Suprapubic skin (tissue), 4 donors: ENCODE measurements at regions not wholly inside any gene's neighbourhood (a gene's known extent, or its start where the extent isn't known, plus 50 kb on each side); places are given as distances from the start of the nearest gene placed in this dataset.

ENCODE experiments used
- DNase-seq, 2 donors: peaks; one replicate each; pipeline ENCODE4 v3.0.0-alpha.2; 2019; ENCODE audit warnings: low spot score in 2 of 2
- H3K27ac ChIP-seq: fragments of 200-600 bp; sonication (generic); one replicate; pipeline ENCODE4 v1.5.1; 2019
- H3K27me3 ChIP-seq: fragments of 200-600 bp; sonication (generic); one replicate; pipeline ENCODE4 v1.5.1; 2019
- H3K36me3 ChIP-seq: fragments of 200-600 bp; sonication (generic); one replicate; pipeline ENCODE4 v1.5.1; 2019
- H3K4me1 ChIP-seq: fragments of 200-600 bp; sonication (generic); one replicate; pipeline ENCODE4 v1.5.1; 2019
- H3K4me3 ChIP-seq: fragments of 200-600 bp; sonication (generic); one replicate; pipeline ENCODE4 v1.5.1; 2019; ENCODE audit warnings: mild to moderate bottlenecking
- H3K9me3 ChIP-seq: fragments of 200-600 bp; sonication (generic); one replicate; pipeline ENCODE4 v1.5.1; 2019
- EP300 ChIP-seq: sonication (generic); formaldehyde crosslinking; IDR thresholded peaks from one replicate; pipeline ENCODE4 v1.6.1; 2017; ENCODE audit warnings: antibody characterized with exemption
- POLR2A ChIP-seq, 2 donors: fragments of 450-650 bp; IDR thresholded peaks; one replicate each; pipeline ENCODE4 v1.6.1; 2017; ENCODE audit warnings: antibody characterized with exemption in 2 of 2, mild to moderate bottlenecking in 2 of 2, moderate library complexity in 2 of 2
- POLR2AphosphoS5 ChIP-seq, 3 donors: sonication (generic); formaldehyde crosslinking; IDR thresholded peaks; one replicate each; pipeline ENCODE4 v1.6.1; 2017; ENCODE audit warnings: antibody characterized with exemption in 3 of 3
- WGBS: methylation state at CpG from one replicate; pipeline ENCODE4 v1.1.5; 2018; 5-methylcytosine and 5-hydroxymethylcytosine counted together
- TF ChIP-seq, protein P1 (sequence below), 2 donors: fragments of 200-600 bp in 1 of 2; fragments of 450-650 bp in 1 of 2; sonication (generic) in 1 of 2; IDR thresholded peaks; one replicate each; pipeline ENCODE4 v1.5.1; 2016 to 2019; ENCODE audit warnings: antibody characterized with exemption in 2 of 2, mild to moderate bottlenecking in 1 of 2, moderate library complexity in 1 of 2

DNA sequence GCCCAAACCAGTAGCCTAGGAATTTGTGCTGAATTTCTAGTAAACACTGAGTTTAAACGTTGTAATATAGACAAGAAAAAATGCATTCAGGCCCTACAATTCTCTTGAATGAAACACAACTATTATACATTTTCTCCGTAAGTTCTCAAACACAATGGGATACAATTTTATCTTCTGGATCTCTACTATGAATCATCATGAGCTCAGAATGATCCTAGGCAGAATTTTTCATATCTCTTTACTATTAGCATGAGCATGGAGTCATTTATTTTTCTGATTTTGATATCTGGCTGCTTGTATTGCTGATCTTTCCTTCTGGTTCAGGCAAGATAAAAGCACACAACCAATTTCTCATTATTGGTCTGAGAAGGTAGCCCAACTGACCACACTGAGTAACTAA is 1123.4 kb upstream of the RAG2 start:
- H3K4me1 ChIP-seq, result no peaks in the 10 kb centered on the region
- DNase-seq, result no peak
- no peak overlapping the region for H3K27ac ChIP-seq
- no peaks in the 10 kb centered on the region for H3K27me3 ChIP-seq
- H3K36me3 ChIP-seq, result no peaks in the 10 kb centered on the region
- WGBS, result 71% methylated on average over 2 of the region's 2 CpGs
- no peak overlapping the region for H3K4me3 ChIP-seq
- no peaks in the 10 kb centered on the region for H3K9me3 ChIP-seq
- TF ChIP-seq POLR2A (IDR thresholded peaks at IDR 0.05) (no peak), EP300 (no peak), POLR2AphosphoS5 (IDR thresholded peaks at IDR 0.05) (no peak)
- TF ChIP-seq, protein P1, sequence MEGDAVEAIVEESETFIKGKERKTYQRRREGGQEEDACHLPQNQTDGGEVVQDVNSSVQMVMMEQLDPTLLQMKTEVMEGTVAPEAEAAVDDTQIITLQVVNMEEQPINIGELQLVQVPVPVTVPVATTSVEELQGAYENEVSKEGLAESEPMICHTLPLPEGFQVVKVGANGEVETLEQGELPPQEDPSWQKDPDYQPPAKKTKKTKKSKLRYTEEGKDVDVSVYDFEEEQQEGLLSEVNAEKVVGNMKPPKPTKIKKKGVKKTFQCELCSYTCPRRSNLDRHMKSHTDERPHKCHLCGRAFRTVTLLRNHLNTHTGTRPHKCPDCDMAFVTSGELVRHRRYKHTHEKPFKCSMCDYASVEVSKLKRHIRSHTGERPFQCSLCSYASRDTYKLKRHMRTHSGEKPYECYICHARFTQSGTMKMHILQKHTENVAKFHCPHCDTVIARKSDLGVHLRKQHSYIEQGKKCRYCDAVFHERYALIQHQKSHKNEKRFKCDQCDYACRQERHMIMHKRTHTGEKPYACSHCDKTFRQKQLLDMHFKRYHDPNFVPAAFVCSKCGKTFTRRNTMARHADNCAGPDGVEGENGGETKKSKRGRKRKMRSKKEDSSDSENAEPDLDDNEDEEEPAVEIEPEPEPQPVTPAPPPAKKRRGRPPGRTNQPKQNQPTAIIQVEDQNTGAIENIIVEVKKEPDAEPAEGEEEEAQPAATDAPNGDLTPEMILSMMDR (IDR thresholded peaks at IDR 0.05), result no peak

DNA sequence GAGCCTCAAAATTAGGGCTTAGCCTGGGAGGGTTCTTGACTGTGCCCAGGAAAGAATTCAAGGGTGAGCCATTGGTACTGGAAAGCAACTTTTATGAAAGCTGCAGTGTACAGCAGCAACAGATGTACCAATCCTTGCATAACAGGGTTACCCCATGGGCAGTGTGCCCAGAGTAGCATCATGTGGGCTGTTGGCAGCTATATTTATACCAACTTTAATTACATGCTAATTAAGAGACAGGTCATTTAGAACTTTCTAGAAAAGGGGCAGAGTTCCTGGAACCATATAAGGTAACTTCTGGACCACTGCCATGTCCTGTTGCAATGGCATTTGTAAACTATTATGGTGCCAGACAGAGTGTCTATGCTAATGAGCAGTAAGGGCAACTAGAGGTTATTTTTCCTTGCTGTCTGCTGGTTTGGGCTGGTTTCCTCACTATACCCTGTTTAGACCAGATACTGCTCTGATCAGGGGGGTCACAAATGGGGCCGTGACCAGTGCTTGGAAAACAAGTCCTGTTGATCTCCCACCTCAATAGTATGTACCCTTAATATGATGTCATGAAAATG is 1120.5 kb upstream of the RAG2 start:
- H3K27ac ChIP-seq, result no peak overlapping the region
- H3K36me3 ChIP-seq, result no peaks in the 10 kb centered on the region
- H3K4me3 ChIP-seq, result no peak overlapping the region
- no peak for DNase-seq
- no peaks in the 10 kb centered on the region for H3K9me3 ChIP-seq
- no peaks in the 10 kb centered on the region for H3K4me1 ChIP-seq
- no peaks in the 10 kb centered on the region for H3K27me3 ChIP-seq
- TF ChIP-seq POLR2AphosphoS5 (IDR thresholded peaks at IDR 0.05), result no peak
- no peak for TF ChIP-seq EP300
- no peak for TF ChIP-seq POLR2A (IDR thresholded peaks at IDR 0.05)
- TF ChIP-seq, protein P1 (IDR thresholded peaks at IDR 0.05), result no peak
- WGBS, result 71% methylated on average over 1 of the region's 1 CpG

DNA sequence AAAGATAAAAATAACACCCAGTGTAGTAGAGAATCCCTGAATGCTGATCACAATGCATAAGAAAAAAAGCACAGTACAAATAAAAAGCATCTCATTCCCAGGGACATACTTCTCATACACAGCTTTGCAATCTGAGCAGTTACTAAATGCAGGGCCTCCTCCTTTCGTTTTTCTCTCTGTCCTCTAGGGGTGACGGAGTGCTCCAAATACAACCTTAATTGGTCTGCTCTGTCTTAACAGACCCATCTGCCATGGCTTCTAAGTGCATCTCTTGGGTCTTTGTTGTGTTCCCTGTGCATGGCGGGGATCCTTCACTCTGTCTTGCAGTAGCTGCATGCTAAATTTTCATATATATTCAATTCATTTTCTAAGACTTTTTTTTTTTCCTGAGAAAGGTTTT is 1114.2 kb upstream of the RAG2 start:
- H3K4me1 ChIP-seq, result no peaks in the 10 kb centered on the region
- no peaks in the 10 kb centered on the region for H3K36me3 ChIP-seq
- TF ChIP-seq, protein P1 (IDR thresholded peaks at IDR 0.05), result no peak
- TF ChIP-seq EP300, result no peak
- TF ChIP-seq POLR2AphosphoS5 (IDR thresholded peaks at IDR 0.05), result no peak
- TF ChIP-seq POLR2A (IDR thresholded peaks at IDR 0.05), result no peak
- no peak for DNase-seq
- no peaks in the 10 kb centered on the region for H3K27me3 ChIP-seq
- no peak overlapping the region for H3K27ac ChIP-seq
- no peak overlapping the region for H3K4me3 ChIP-seq
- 51% methylated on average over 3 of the region's 3 CpGs for WGBS
- no peaks in the 10 kb centered on the region for H3K9me3 ChIP-seq

DNA sequence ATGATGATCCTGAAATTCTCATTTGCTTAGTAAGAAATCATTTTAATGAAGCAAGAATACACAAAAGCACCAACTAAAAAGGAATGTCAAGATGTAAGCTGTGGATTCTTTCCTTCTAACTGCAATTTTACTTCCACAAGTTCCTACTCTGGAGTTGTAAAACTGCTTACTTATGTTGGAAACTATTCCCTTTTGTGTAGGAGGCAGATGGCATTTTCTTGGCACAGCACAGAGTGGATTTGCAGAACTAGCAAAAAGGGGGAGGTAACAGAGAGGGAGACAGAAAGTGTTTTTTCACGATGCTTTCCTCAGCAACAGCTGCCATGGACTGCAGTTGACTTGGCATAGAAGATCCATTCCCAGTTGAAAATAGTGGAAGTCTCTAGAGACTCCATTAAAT is 1112.0 kb upstream of the RAG2 start:
- DNase-seq, result no peak
- no peak overlapping the region for H3K27ac ChIP-seq
- no peaks in the 10 kb centered on the region for H3K27me3 ChIP-seq
- WGBS, result 15% methylated on average over 1 of the region's 1 CpG
- no peaks in the 10 kb centered on the region for H3K36me3 ChIP-seq
- H3K9me3 ChIP-seq, result no peaks in the 10 kb centered on the region
- TF ChIP-seq, protein P1 (IDR thresholded peaks at IDR 0.05), result no peak
- TF ChIP-seq POLR2AphosphoS5 (IDR thresholded peaks at IDR 0.05) (no peak), POLR2A (IDR thresholded peaks at IDR 0.05) (no peak), EP300 (no peak)
- no peak overlapping the region for H3K4me3 ChIP-seq
- H3K4me1 ChIP-seq, result no peaks in the 10 kb centered on the region

DNA sequence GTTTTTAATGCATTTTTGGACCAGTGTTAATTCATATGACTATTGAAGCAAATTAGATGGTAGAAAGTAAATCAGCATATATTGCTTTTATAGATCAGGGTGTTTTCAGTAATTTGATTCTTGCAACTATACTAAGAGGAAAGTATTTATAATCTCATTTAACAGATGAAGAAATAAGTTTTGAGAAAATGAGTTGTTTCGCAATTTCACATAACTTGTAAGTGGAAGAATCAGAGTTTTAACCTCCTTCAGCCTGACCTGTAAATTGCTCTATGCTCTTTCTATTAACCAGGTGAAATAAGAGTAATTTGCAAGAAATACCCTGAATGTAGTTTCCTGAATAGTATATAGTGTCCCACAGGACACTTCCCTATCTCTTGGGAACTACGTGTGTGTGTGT is 1106.8 kb upstream of the RAG2 start:
- TF ChIP-seq POLR2AphosphoS5 (IDR thresholded peaks at IDR 0.05), result no peak
- TF ChIP-seq, protein P1 (IDR thresholded peaks at IDR 0.05), result no peak
- TF ChIP-seq EP300, result no peak
- TF ChIP-seq POLR2A (IDR thresholded peaks at IDR 0.05), result no peak
- H3K9me3 ChIP-seq, result no peaks in the 10 kb centered on the region
- H3K4me1 ChIP-seq, result no peaks in the 10 kb centered on the region
- DNase-seq, result no peak
- no peaks in the 10 kb centered on the region for H3K36me3 ChIP-seq
- no peak overlapping the region for H3K27ac ChIP-seq
- WGBS, result 70% methylated on average over 2 of the region's 2 CpGs
- H3K4me3 ChIP-seq, result no peak overlapping the region
- no peaks in the 10 kb centered on the region for H3K27me3 ChIP-seq
